ENCODE measurements at regions not wholly inside any gene's neighbourhood (a gene's known extent, or its start where the extent isn't known, plus 50 kb on each side); places are given as distances from the start of the nearest gene placed in this dataset.

DNA sequence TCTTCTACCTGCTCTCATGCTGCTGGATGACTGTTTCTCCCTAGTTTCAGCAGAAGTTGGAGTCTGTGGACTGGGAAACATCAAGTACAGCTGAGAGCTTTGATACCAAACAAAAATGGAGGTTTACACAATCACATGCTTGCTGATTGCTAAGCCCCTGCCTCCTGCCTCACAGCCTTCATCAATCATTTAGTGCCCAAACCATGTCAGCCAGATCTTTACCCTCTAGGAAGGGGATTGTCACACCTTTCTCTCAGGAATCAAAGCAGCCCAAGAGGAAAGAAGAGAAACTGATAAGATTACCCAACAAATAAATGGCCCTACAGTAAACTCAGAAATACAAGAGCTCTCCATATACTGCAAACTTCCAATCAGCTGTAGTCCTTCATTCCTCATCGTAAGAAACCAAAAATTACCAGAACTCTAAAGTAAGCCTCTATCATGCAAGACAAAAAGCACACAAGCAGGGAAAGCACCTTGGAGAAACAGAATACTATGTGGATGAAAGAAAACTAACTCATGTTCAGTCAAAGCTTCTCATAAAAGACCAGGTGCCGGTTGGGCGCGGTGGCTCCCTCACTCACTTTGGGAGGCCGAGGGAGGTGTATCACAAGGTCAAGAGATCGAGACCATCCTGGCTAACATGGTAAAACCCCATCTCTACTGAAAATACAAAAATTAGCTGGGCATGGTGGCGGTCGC is 63.6 kb upstream of the RESF1 start:
- no peak for DNase-seq (ENCODE audit: low spot score)
- no peak for ATAC-seq

More for the DNA sequence above, 63.6 kb upstream of the RESF1 start:
- ChIA-PET CTCF (no interaction called here), POLR2A (no interaction called here)
- peak overlapping the region; percentile 29 for H3K27ac Mint-ChIP-seq
- TF ChIP-seq CREB1 (CRISPR knock-in tag; IDR thresholded peaks at IDR 0.05) = no peak
- no peak for TF ChIP-seq ZNF138 (CRISPR knock-in tag; conservative IDR thresholded peaks at IDR 0.05)
- no peak for TF ChIP-seq NR3C1 (CRISPR knock-in tag; conservative IDR thresholded peaks at IDR 0.05; ENCODE audit: low read depth)
- TF ChIP-seq JUN (CRISPR knock-in tag; IDR thresholded peaks at IDR 0.05) = no peak
- TF ChIP-seq GRHL2 (CRISPR knock-in tag; IDR thresholded peaks at IDR 0.05; ENCODE audit: insufficient replicate concordance, severe bottlenecking) = no peak
- no peak for TF ChIP-seq TEAD1 (CRISPR knock-in tag; IDR thresholded peaks at IDR 0.05)
- TF ChIP-seq, protein P1, sequence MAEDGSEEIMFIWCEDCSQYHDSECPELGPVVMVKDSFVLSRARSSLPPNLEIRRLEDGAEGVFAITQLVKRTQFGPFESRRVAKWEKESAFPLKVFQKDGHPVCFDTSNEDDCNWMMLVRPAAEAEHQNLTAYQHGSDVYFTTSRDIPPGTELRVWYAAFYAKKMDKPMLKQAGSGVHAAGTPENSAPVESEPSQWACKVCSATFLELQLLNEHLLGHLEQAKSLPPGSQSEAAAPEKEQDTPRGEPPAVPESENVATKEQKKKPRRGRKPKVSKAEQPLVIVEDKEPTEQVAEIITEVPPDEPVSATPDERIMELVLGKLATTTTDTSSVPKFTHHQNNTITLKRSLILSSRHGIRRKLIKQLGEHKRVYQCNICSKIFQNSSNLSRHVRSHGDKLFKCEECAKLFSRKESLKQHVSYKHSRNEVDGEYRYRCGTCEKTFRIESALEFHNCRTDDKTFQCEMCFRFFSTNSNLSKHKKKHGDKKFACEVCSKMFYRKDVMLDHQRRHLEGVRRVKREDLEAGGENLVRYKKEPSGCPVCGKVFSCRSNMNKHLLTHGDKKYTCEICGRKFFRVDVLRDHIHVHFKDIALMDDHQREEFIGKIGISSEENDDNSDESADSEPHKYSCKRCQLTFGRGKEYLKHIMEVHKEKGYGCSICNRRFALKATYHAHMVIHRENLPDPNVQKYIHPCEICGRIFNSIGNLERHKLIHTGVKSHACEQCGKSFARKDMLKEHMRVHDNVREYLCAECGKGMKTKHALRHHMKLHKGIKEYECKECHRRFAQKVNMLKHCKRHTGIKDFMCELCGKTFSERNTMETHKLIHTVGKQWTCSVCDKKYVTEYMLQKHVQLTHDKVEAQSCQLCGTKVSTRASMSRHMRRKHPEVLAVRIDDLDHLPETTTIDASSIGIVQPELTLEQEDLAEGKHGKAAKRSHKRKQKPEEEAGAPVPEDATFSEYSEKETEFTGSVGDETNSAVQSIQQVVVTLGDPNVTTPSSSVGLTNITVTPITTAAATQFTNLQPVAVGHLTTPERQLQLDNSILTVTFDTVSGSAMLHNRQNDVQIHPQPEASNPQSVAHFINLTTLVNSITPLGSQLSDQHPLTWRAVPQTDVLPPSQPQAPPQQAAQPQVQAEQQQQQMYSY (CRISPR knock-in tag; IDR thresholded peaks at IDR 0.05) = no peak
- no peak for TF ChIP-seq NFATC4 (CRISPR knock-in tag; IDR thresholded peaks at IDR 0.05)
- no peak for TF ChIP-seq GABPB1 (CRISPR knock-in tag; IDR thresholded peaks at IDR 0.05)
- TF ChIP-seq, protein P2, sequence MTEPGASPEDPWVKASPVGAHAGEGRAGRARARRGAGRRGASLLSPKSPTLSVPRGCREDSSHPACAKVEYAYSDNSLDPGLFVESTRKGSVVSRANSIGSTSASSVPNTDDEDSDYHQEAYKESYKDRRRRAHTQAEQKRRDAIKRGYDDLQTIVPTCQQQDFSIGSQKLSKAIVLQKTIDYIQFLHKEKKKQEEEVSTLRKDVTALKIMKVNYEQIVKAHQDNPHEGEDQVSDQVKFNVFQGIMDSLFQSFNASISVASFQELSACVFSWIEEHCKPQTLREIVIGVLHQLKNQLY (CRISPR knock-in tag; IDR thresholded peaks at IDR 0.05) = no peak
- no peak for TF ChIP-seq TCF7 (CRISPR knock-in tag; IDR thresholded peaks at IDR 0.05; ENCODE audit: low read depth)
- TF ChIP-seq, protein P3, sequence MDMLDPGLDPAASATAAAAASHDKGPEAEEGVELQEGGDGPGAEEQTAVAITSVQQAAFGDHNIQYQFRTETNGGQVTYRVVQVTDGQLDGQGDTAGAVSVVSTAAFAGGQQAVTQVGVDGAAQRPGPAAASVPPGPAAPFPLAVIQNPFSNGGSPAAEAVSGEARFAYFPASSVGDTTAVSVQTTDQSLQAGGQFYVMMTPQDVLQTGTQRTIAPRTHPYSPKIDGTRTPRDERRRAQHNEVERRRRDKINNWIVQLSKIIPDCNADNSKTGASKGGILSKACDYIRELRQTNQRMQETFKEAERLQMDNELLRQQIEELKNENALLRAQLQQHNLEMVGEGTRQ (CRISPR knock-in tag; IDR thresholded peaks at IDR 0.05) = no peak
- TF ChIP-seq, protein P4, sequence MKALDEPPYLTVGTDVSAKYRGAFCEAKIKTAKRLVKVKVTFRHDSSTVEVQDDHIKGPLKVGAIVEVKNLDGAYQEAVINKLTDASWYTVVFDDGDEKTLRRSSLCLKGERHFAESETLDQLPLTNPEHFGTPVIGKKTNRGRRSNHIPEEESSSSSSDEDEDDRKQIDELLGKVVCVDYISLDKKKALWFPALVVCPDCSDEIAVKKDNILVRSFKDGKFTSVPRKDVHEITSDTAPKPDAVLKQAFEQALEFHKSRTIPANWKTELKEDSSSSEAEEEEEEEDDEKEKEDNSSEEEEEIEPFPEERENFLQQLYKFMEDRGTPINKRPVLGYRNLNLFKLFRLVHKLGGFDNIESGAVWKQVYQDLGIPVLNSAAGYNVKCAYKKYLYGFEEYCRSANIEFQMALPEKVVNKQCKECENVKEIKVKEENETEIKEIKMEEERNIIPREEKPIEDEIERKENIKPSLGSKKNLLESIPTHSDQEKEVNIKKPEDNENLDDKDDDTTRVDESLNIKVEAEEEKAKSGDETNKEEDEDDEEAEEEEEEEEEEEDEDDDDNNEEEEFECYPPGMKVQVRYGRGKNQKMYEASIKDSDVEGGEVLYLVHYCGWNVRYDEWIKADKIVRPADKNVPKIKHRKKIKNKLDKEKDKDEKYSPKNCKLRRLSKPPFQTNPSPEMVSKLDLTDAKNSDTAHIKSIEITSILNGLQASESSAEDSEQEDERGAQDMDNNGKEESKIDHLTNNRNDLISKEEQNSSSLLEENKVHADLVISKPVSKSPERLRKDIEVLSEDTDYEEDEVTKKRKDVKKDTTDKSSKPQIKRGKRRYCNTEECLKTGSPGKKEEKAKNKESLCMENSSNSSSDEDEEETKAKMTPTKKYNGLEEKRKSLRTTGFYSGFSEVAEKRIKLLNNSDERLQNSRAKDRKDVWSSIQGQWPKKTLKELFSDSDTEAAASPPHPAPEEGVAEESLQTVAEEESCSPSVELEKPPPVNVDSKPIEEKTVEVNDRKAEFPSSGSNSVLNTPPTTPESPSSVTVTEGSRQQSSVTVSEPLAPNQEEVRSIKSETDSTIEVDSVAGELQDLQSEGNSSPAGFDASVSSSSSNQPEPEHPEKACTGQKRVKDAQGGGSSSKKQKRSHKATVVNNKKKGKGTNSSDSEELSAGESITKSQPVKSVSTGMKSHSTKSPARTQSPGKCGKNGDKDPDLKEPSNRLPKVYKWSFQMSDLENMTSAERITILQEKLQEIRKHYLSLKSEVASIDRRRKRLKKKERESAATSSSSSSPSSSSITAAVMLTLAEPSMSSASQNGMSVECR (CRISPR knock-in tag; IDR thresholded peaks at IDR 0.05; ENCODE audit: borderline replicate concordance) = no peak
- TF ChIP-seq MYBL2 (CRISPR knock-in tag; IDR thresholded peaks at IDR 0.05) = no peak
- TF ChIP-seq GTF2I (CRISPR knock-in tag; conservative IDR thresholded peaks at IDR 0.05) = no peak
- TF ChIP-seq IRF2 (CRISPR knock-in tag; IDR thresholded peaks at IDR 0.05; ENCODE audit: borderline replicate concordance, low read depth) = no peak
- TF ChIP-seq FOXK1 (CRISPR knock-in tag; IDR thresholded peaks at IDR 0.05) = no peak
- TF ChIP-seq, protein P5, sequence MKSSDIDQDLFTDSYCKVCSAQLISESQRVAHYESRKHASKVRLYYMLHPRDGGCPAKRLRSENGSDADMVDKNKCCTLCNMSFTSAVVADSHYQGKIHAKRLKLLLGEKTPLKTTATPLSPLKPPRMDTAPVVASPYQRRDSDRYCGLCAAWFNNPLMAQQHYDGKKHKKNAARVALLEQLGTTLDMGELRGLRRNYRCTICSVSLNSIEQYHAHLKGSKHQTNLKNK (CRISPR knock-in tag; IDR thresholded peaks at IDR 0.05) = no peak
- TF ChIP-seq SMAD3 (CRISPR knock-in tag; IDR thresholded peaks at IDR 0.05; ENCODE audit: borderline replicate concordance) = no peak
- TF ChIP-seq, protein P6, sequence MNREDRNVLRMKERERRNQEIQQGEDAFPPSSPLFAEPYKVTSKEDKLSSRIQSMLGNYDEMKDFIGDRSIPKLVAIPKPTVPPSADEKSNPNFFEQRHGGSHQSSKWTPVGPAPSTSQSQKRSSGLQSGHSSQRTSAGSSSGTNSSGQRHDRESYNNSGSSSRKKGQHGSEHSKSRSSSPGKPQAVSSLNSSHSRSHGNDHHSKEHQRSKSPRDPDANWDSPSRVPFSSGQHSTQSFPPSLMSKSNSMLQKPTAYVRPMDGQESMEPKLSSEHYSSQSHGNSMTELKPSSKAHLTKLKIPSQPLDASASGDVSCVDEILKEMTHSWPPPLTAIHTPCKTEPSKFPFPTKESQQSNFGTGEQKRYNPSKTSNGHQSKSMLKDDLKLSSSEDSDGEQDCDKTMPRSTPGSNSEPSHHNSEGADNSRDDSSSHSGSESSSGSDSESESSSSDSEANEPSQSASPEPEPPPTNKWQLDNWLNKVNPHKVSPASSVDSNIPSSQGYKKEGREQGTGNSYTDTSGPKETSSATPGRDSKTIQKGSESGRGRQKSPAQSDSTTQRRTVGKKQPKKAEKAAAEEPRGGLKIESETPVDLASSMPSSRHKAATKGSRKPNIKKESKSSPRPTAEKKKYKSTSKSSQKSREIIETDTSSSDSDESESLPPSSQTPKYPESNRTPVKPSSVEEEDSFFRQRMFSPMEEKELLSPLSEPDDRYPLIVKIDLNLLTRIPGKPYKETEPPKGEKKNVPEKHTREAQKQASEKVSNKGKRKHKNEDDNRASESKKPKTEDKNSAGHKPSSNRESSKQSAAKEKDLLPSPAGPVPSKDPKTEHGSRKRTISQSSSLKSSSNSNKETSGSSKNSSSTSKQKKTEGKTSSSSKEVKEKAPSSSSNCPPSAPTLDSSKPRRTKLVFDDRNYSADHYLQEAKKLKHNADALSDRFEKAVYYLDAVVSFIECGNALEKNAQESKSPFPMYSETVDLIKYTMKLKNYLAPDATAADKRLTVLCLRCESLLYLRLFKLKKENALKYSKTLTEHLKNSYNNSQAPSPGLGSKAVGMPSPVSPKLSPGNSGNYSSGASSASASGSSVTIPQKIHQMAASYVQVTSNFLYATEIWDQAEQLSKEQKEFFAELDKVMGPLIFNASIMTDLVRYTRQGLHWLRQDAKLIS (CRISPR knock-in tag; IDR thresholded peaks at IDR 0.05; ENCODE audit: borderline replicate concordance) = no peak
- peaks cover 33% of the 10 kb centered on the region for H3K4me1 Mint-ChIP-seq
- peaks cover 8% of the 10 kb centered on the region for H3K9me3 Mint-ChIP-seq
- H3K36me3 Mint-ChIP-seq = peaks cover 5% of the 10 kb centered on the region
- H3K27me3 Mint-ChIP-seq (ENCODE audit: low read depth) = peaks cover 3% of the 10 kb centered on the region; the same call in 1 of the 2 replicates
- H3K4me3 Mint-ChIP-seq = no peak overlapping the region

Measured in WTC11 (cell line).